ENCODE measurements at regions not wholly inside any gene's neighbourhood (a gene's known extent, or its start where the extent isn't known, plus 50 kb on each side); places are given as distances from the start of the nearest gene placed in this dataset.

- TF ChIP-seq EP300 (IDR thresholded peaks at IDR 0.05) = no peak
- no peak for TF ChIP-seq POLR2A (IDR thresholded peaks at IDR 0.05; ENCODE audit: low read depth)
- TF ChIP-seq CTCF (IDR thresholded peaks at IDR 0.05) = no peak
- no peak for TF ChIP-seq POLR2AphosphoS5 (IDR thresholded peaks at IDR 0.05)
- H3K4me1 ChIP-seq = no peaks in the 10 kb centered on the region
- no peaks in the 10 kb centered on the region for H3K36me3 ChIP-seq
- DNase-seq (ENCODE audit: extremely low spot score) = no peak
- WGBS = 88% methylated on average over 2 of the region's 2 CpGs
- H3K27me3 ChIP-seq = no peaks in the 10 kb centered on the region
- no peak overlapping the region for H3K4me3 ChIP-seq
- H3K9me3 ChIP-seq = no peaks in the 10 kb centered on the region
- intact Hi-C loops (cut with DNase I) = no loop called here
- H3K27ac ChIP-seq (replicated peaks in 1 of 4) = no peak overlapping the region
Measured at GRCh38 chr7:115260381-115260780, 338.5 kb downstream of the MDFIC start.

GRCh38 chr7:115252461-115252860, 330.6 kb downstream of the MDFIC start:
- 79% methylated on average over 3 of the region's 3 CpGs for WGBS
- intact Hi-C loops (cut with DNase I) = no loop called here
- TF ChIP-seq POLR2AphosphoS5 (IDR thresholded peaks at IDR 0.05) (no peak), EP300 (IDR thresholded peaks at IDR 0.05) (no peak), POLR2A (IDR thresholded peaks at IDR 0.05; ENCODE audit: low read depth) (no peak), CTCF (IDR thresholded peaks at IDR 0.05) (no peak)

GRCh38 chr7:115249080-115249479, 327.2 kb downstream of the MDFIC start:
- Histone ChIP-seq H3K27me3 (no peaks in the 10 kb centered on the region), H3K4me3 (no peak overlapping the region), H3K4me1 (no peaks in the 10 kb centered on the region), H3K27ac (replicated peaks in 1 of 4) (no peak overlapping the region), H3K36me3 (no peaks in the 10 kb centered on the region), H3K9me3 (peaks cover 0 to 6% (median 0%) of the 10 kb centered on the region in 4 donors)
- TF ChIP-seq CTCF (IDR thresholded peaks at IDR 0.05) = no peak
- TF ChIP-seq POLR2AphosphoS5 (IDR thresholded peaks at IDR 0.05) = no peak
- TF ChIP-seq POLR2A (IDR thresholded peaks at IDR 0.05; ENCODE audit: low read depth) = no peak
- no peak for TF ChIP-seq EP300 (IDR thresholded peaks at IDR 0.05)
- 50% methylated on average over 1 of the region's 1 CpG for WGBS
- no peak for DNase-seq (ENCODE audit: extremely low spot score)
- intact Hi-C loops (cut with DNase I) = no loop called here

More at GRCh38 chr7:115252461-115252860, 330.6 kb downstream of the MDFIC start:
- Histone ChIP-seq H3K9me3 (no peaks in the 10 kb centered on the region), H3K4me1 (no peaks in the 10 kb centered on the region), H3K4me3 (no peak overlapping the region), H3K27me3 (no peaks in the 10 kb centered on the region), H3K27ac (replicated peaks in 1 of 4) (no peak overlapping the region), H3K36me3 (no peaks in the 10 kb centered on the region)
- DNase-seq (ENCODE audit: extremely low spot score) = no peak

- TF ChIP-seq EP300 (IDR thresholded peaks at IDR 0.05) (no peak), CTCF (IDR thresholded peaks at IDR 0.05) (no peak), POLR2A (IDR thresholded peaks at IDR 0.05; ENCODE audit: low read depth) (no peak), POLR2AphosphoS5 (IDR thresholded peaks at IDR 0.05) (no peak)
- WGBS = 93% methylated on average over 1 of the region's 1 CpG
- intact Hi-C loops (cut with DNase I) = no loop called here
Measured at GRCh38 chr7:115241151-115241550, 319.3 kb downstream of the MDFIC start.

GRCh38 chr7:115240242-115240641, 318.3 kb downstream of the MDFIC start:
- DNase-seq (ENCODE audit: extremely low spot score) = no peak
- Histone ChIP-seq H3K36me3 (no peaks in the 10 kb centered on the region), H3K9me3 (peaks cover 0 to 8% (median 0%) of the 10 kb centered on the region in 4 donors), H3K4me1 (no peaks in the 10 kb centered on the region), H3K4me3 (no peak overlapping the region), H3K27me3 (no peaks in the 10 kb centered on the region), H3K27ac (replicated peaks in 1 of 4) (no peak overlapping the region)
- intact Hi-C loops (cut with DNase I) = no loop called here
- 70% methylated on average over 1 of the region's 1 CpG for WGBS
- TF ChIP-seq CTCF (IDR thresholded peaks at IDR 0.05) = no peak
- TF ChIP-seq POLR2AphosphoS5 (IDR thresholded peaks at IDR 0.05) = no peak
- no peak for TF ChIP-seq EP300 (IDR thresholded peaks at IDR 0.05)
- no peak for TF ChIP-seq POLR2A (IDR thresholded peaks at IDR 0.05; ENCODE audit: low read depth)

More at GRCh38 chr7:115241151-115241550, 319.3 kb downstream of the MDFIC start:
- Histone ChIP-seq H3K4me1 (no peaks in the 10 kb centered on the region), H3K9me3 (peaks cover 0 to 7% (median 0%) of the 10 kb centered on the region in 4 donors), H3K27me3 (no peaks in the 10 kb centered on the region), H3K36me3 (no peaks in the 10 kb centered on the region), H3K4me3 (no peak overlapping the region), H3K27ac (replicated peaks in 1 of 4) (no peak overlapping the region)
- no peak for DNase-seq (ENCODE audit: extremely low spot score)
